Keratinocyte (primary cell): ENCODE measurements at regions not wholly inside any gene's neighbourhood (a gene's known extent, or its start where the extent isn't known, plus 50 kb on each side); places are given as distances from the start of the nearest gene placed in this dataset.

Experiments used
- DNase-seq: peaks from one replicate; pipeline ENCODE4 v3.0.0-alpha.2; 2011; ENCODE audit warnings: low read depth, missing footprints, low spot score
- FAIRE-seq: peaks from 2 replicates; lab custom pipeline; 2011; peaks lifted over from hg19 to GRCh38; lab: Jason Lieb, UNC
- H2AFZ ChIP-seq: 2 replicates; pipeline ENCODE4 v1.6.0; 2012; ENCODE audit warnings: low read length, control low read depth, inconsistent platforms; ENCODE audit not compliant: control insufficient read depth
- H3K27ac ChIP-seq: 2 replicates; pipeline ENCODE4 v1.5.1; 2011; ENCODE audit warnings: low read length; ENCODE audit not compliant: control insufficient read depth, insufficient read depth
- H3K27me3 ChIP-seq: 3 replicates; pipeline ENCODE4 v1.6.0; 2011; ENCODE audit warnings: low read length; ENCODE audit not compliant: control insufficient read depth, insufficient read depth; ENCODE audit errors: extremely low read depth
- H3K36me3 ChIP-seq, 2 experiments: 2 replicates in 1 of 2; 3 replicates in 1 of 2; pipeline ENCODE4 v1.5.1; 2011; ENCODE audit warnings: low read length in 2 of 2, mild to moderate bottlenecking in 1 of 2; ENCODE audit not compliant: control insufficient read depth in 2 of 2, insufficient read depth in 2 of 2; ENCODE audit errors: extremely low read depth in 1 of 2
- H3K4me1 ChIP-seq: 3 replicates; pipeline ENCODE4 v1.5.1; 2011; ENCODE audit warnings: low read length; ENCODE audit not compliant: control insufficient read depth, insufficient read depth; ENCODE audit errors: extremely low read depth
- H3K4me2 ChIP-seq: 3 replicates; pipeline ENCODE4 v1.6.0; 2011; ENCODE audit warnings: low read depth, low read length; ENCODE audit not compliant: control insufficient read depth, insufficient read depth; ENCODE audit errors: extremely low read depth
- H3K4me3 ChIP-seq, 3 experiments: fragments of 200-600 bp in 1 of 3; sonication (generic) in 1 of 3; 2 replicates in 2 of 3; 3 replicates in 1 of 3; pipeline ENCODE4 v1.5.1; 2011 to 2016; ENCODE audit warnings: low read length in 3 of 3, mild to moderate bottlenecking in 3 of 3, control low read depth in 2 of 3, inconsistent platforms in 1 of 3, low read depth in 1 of 3, mixed read lengths in 1 of 3, mixed run types in 1 of 3, moderate library complexity in 1 of 3; ENCODE audit not compliant: control insufficient read depth in 2 of 3, insufficient read depth in 2 of 3; ENCODE audit errors: extremely low read depth in 1 of 3
- H3K79me2 ChIP-seq: 2 replicates; pipeline ENCODE4 v1.6.0; 2012; ENCODE audit warnings: low read length; ENCODE audit not compliant: control insufficient read depth, insufficient read depth
- H3K9ac ChIP-seq: 3 replicates; pipeline ENCODE4 v1.6.0; 2011; ENCODE audit warnings: low read length; ENCODE audit not compliant: control insufficient read depth, insufficient read depth; ENCODE audit errors: extremely low read depth
- H3K9me1 ChIP-seq: 3 replicates; pipeline ENCODE4 v1.6.0; 2011; ENCODE audit warnings: low read length; ENCODE audit not compliant: control insufficient read depth, insufficient read depth; ENCODE audit errors: extremely low read depth
- H3K9me3 ChIP-seq: 2 replicates; pipeline ENCODE4 v1.5.1; 2012; ENCODE audit warnings: low read depth, low read length; ENCODE audit not compliant: control insufficient read depth
- H4K20me1 ChIP-seq: 3 replicates; pipeline ENCODE4 v1.6.0; 2011; ENCODE audit warnings: low read length; ENCODE audit not compliant: control insufficient read depth, insufficient read depth; ENCODE audit errors: extremely low read depth
- EZH2 ChIP-seq: IDR thresholded peaks from one replicate; pipeline ENCODE4 v1.6.1; 2012; ENCODE audit warnings: inconsistent platforms, mild to moderate bottlenecking, low read length, moderate library complexity
- dilution Hi-C: fragments of 300-500 bp; cut with MboI; formaldehyde crosslinking; loops from one replicate; pipeline ENCODE4 v1.7.0; 2020; ENCODE audit warnings: low sequenced_read_pairs; ENCODE audit not compliant: extremely low pct_ligation_motif_present
- TF ChIP-seq, protein P1 (sequence below), 3 experiments: IDR thresholded peaks in 1 of 3; conservative IDR thresholded peaks in 1 of 3; optimal IDR thresholded peaks in 1 of 3; 2 replicates in 2 of 3; 3 replicates in 1 of 3; pipeline versions ENCODE3 to v1.5.1; 2011; ENCODE audit warnings: low read length in 3 of 3, mild to moderate bottlenecking in 3 of 3, moderate library complexity in 2 of 3, control low read depth in 1 of 3, inconsistent platforms in 1 of 3; ENCODE audit not compliant: insufficient read depth in 2 of 3; ENCODE audit errors: extremely low read depth in 1 of 3

DNA sequence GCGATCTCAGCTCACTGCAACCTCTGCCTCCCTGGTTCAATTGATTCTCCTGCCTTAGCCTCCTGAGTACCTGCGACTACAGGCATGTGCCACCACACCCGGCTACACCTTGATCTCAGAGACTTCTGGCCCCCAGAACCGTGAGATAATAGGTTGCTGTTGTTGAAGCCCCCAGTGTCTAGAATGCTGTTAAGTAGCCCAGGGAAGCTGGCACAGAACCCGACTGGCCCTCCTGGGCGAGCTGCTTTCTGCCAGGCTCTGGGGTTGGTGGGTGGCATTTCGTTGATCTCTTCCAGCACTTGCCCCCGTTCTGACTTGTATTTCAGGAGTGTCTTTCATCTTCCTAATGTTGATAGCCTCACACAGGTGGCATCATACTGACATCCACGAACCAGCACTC lies 807.1 kb downstream of the CDH9 start:
- Histone ChIP-seq H3K79me2 (no peaks in the 10 kb centered on the region), H3K9ac (no peak overlapping the region), H3K27me3 (no peaks in the 10 kb centered on the region), H3K9me1 (no peaks in the 10 kb centered on the region), H3K4me2 (no peak overlapping the region), H3K4me1 (no peaks in the 10 kb centered on the region), H3K27ac (no peak overlapping the region), H3K4me3 (no peak overlapping the region), H2AFZ (no peak overlapping the region), H3K9me3 (peaks cover 6% of the 10 kb centered on the region), H3K36me3 (no peaks in the 10 kb centered on the region), H4K20me1 (no peaks in the 10 kb centered on the region)
- TF ChIP-seq, protein P1, sequence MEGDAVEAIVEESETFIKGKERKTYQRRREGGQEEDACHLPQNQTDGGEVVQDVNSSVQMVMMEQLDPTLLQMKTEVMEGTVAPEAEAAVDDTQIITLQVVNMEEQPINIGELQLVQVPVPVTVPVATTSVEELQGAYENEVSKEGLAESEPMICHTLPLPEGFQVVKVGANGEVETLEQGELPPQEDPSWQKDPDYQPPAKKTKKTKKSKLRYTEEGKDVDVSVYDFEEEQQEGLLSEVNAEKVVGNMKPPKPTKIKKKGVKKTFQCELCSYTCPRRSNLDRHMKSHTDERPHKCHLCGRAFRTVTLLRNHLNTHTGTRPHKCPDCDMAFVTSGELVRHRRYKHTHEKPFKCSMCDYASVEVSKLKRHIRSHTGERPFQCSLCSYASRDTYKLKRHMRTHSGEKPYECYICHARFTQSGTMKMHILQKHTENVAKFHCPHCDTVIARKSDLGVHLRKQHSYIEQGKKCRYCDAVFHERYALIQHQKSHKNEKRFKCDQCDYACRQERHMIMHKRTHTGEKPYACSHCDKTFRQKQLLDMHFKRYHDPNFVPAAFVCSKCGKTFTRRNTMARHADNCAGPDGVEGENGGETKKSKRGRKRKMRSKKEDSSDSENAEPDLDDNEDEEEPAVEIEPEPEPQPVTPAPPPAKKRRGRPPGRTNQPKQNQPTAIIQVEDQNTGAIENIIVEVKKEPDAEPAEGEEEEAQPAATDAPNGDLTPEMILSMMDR (optimal IDR thresholded peaks at IDR 0.05 in 1 of 3, IDR thresholded peaks at IDR 0.05 in 1 of 3, conservative IDR thresholded peaks at IDR 0.05 in 1 of 3; ENCODE audit: extremely low read depth in 1 of 3, insufficient read depth in 2 of 3, low read length in 3 of 3): no peak
- no peak for TF ChIP-seq EZH2
- dilution Hi-C loops: no loop called here
- FAIRE-seq: no peak
- DNase-seq: no peak

DNA sequence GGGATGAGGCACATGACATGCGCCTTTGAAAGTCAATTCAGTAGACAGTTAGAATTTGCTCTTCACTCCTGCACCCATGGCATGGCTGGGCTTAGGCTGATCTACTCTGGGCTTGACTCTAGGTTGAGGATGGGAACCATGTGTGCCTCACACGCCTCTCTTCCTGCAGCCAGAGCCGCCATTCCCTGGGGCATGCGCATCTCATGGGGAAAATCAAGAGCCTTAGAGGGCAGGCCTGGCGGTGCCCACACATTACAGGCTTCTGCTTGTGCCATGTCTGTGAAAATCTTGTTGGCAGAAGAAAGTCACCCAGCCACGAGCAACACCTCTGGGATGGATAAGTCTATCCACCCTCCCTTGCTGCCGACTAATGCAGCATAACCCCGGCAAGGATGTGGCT lies 808.5 kb downstream of the CDH9 start:
- Histone ChIP-seq H3K36me3 (no peaks in the 10 kb centered on the region), H3K4me1 (no peaks in the 10 kb centered on the region), H3K9ac (no peak overlapping the region), H4K20me1 (no peaks in the 10 kb centered on the region), H3K4me2 (no peak overlapping the region), H3K79me2 (no peaks in the 10 kb centered on the region), H2AFZ (no peak overlapping the region), H3K4me3 (no peak overlapping the region), H3K9me3 (peaks cover 7% of the 10 kb centered on the region), H3K27ac (no peak overlapping the region), H3K27me3 (no peaks in the 10 kb centered on the region), H3K9me1 (no peaks in the 10 kb centered on the region)
- dilution Hi-C loops: no loop called here
- DNase-seq (no peak), FAIRE-seq (no peak)
- TF ChIP-seq EZH2: no peak

DNA sequence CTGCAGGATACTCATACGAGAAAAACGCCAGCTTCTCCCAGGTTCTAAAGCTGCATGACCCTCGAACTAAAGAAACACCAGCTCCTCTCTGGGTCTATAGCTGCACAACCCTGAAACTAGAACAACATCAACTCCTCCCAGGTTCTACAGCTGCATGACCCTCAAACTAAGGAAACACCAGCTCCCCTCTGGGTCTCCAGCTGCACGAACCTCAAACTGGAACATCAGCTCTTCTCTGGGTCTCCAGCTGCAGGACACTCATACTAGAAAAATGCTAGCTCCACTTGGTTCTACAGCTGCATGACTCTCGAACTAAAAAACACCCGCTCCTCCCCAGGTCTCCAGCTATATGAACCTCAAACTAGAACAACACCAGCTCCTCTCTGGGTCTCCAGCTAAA lies 811.1 kb downstream of the CDH9 start:
- no peaks in the 10 kb centered on the region for H4K20me1 ChIP-seq
- TF ChIP-seq EZH2: no peak
- TF ChIP-seq, protein P1 (optimal IDR thresholded peaks at IDR 0.05 in 1 of 3, IDR thresholded peaks at IDR 0.05 in 1 of 3, conservative IDR thresholded peaks at IDR 0.05 in 1 of 3; ENCODE audit: extremely low read depth in 1 of 3, insufficient read depth in 2 of 3, low read length in 3 of 3): no peak
- H3K4me3 ChIP-seq: no peak overlapping the region
- H3K36me3 ChIP-seq: no peaks in the 10 kb centered on the region
- no peak overlapping the region for H3K27ac ChIP-seq
- no peak overlapping the region for H3K9ac ChIP-seq
- H3K9me1 ChIP-seq: no peaks in the 10 kb centered on the region
- H3K9me3 ChIP-seq: peaks cover 8% of the 10 kb centered on the region
- dilution Hi-C loops: no loop called here
- no peaks in the 10 kb centered on the region for H3K27me3 ChIP-seq
- FAIRE-seq (no peak), DNase-seq (no peak)
- H3K79me2 ChIP-seq: no peaks in the 10 kb centered on the region
- H3K4me2 ChIP-seq: no peak overlapping the region
- no peaks in the 10 kb centered on the region for H3K4me1 ChIP-seq
- no peak overlapping the region for H2AFZ ChIP-seq
